ENCODE measurements at regions not wholly inside any gene's neighbourhood (a gene's known extent, or its start where the extent isn't known, plus 50 kb on each side); places are given as distances from the start of the nearest gene placed in this dataset.

DNA sequence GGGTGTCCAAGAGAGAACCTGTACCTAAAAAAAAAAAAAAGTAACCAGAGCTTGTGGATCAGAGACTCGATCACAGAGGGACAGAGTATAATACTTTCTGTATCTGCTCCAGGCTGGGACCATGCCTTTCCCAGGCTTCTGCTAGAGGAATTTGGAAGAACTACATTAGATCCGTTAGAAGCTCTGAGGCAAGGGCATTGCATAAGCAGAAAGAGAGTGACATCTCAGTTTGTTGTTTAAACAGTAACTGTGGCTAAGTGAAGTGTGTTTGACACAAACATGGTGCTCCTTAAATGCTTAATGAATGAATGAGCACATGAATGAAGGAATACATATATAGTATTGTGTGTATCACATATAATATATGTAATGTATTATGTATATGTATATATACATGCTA, 131.2 kb downstream of the HS3ST3B1 start:
- Histone ChIP-seq H3K9me3 (replicated peaks; ENCODE audit: insufficient read depth, low read length) (no peaks in the 10 kb centered on the region), H2AFZ (ENCODE audit: low read length) (no peak overlapping the region), H3K27ac (ENCODE audit: low read length) (no peak overlapping the region), H3K79me2 (ENCODE audit: low read length) (no peaks in the 10 kb centered on the region), H3K36me3 (replicated peaks; ENCODE audit: insufficient read depth, low read length) (no peaks in the 10 kb centered on the region), H4K20me1 (ENCODE audit: insufficient read depth, low read length) (no peaks in the 10 kb centered on the region), H3K4me2 (ENCODE audit: low read depth, low read length) (no peak overlapping the region), H3K4me1 (ENCODE audit: low read length) (0 out of 2 replicates have a peak, but pooled peaks cover 5% of the 10 kb centered on the region), H3K4me3 (ENCODE audit: low read length) (no peak overlapping the region), H3K9me2 (replicated peaks; ENCODE audit: insufficient read depth, low read length) (no peaks in the 10 kb centered on the region), H3K9ac (ENCODE audit: low read length) (no peak overlapping the region), H3K27me3 (replicated peaks; ENCODE audit: insufficient read depth, low read length) (no peaks in the 10 kb centered on the region), H3F3A (ENCODE audit: insufficient read depth, low read length) (no peaks in the 10 kb centered on the region)
- DNase-seq = no peak
- TF ChIP-seq EZH2 (optimal IDR thresholded peaks at IDR 0.05; ENCODE audit: low read depth, low read length) (no peak), EZH2phosphoT487 (IDR thresholded peaks at IDR 0.05; ENCODE audit: low read length) (no peak)
- TF ChIP-seq, protein P1, sequence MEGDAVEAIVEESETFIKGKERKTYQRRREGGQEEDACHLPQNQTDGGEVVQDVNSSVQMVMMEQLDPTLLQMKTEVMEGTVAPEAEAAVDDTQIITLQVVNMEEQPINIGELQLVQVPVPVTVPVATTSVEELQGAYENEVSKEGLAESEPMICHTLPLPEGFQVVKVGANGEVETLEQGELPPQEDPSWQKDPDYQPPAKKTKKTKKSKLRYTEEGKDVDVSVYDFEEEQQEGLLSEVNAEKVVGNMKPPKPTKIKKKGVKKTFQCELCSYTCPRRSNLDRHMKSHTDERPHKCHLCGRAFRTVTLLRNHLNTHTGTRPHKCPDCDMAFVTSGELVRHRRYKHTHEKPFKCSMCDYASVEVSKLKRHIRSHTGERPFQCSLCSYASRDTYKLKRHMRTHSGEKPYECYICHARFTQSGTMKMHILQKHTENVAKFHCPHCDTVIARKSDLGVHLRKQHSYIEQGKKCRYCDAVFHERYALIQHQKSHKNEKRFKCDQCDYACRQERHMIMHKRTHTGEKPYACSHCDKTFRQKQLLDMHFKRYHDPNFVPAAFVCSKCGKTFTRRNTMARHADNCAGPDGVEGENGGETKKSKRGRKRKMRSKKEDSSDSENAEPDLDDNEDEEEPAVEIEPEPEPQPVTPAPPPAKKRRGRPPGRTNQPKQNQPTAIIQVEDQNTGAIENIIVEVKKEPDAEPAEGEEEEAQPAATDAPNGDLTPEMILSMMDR (IDR thresholded peaks at IDR 0.05; ENCODE audit: low read length) = no peak

DNA sequence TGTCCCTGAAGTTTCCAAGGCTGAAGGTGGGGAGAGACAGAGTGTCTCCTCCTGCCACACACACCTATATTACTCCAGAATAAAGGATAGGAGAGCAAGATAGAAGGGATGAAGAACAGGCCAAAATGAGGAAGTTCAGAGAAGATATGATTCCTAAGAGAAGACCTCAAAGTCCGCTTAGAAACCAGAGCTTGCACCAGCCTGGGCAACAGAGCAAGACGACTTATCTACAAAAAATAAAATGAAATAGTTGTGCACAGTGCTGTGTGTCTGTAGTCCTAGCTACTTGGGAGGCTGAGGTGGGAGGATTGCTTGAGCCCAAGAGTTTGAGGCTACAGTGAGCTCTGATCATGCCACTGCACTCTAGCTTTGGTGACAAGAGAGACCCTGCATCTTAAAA, 128.2 kb downstream of the HS3ST3B1 start:
- Histone ChIP-seq H4K20me1 (ENCODE audit: insufficient read depth, low read length) (no peaks in the 10 kb centered on the region), H3K9ac (ENCODE audit: low read length) (no peak overlapping the region), H3K36me3 (replicated peaks; ENCODE audit: insufficient read depth, low read length) (no peaks in the 10 kb centered on the region), H3K9me2 (replicated peaks; ENCODE audit: insufficient read depth, low read length) (no peaks in the 10 kb centered on the region), H3K4me1 (ENCODE audit: low read length) (0 out of 2 replicates have a peak, but pooled peaks cover 5% of the 10 kb centered on the region), H3K27ac (ENCODE audit: low read length) (peak overlapping the region; percentile 55; the same call in 1 of the 2 replicates), H3K9me3 (replicated peaks; ENCODE audit: insufficient read depth, low read length) (no peaks in the 10 kb centered on the region), H3K79me2 (ENCODE audit: low read length) (no peaks in the 10 kb centered on the region), H3K4me3 (ENCODE audit: low read length) (no peak overlapping the region), H3F3A (ENCODE audit: insufficient read depth, low read length) (no peaks in the 10 kb centered on the region), H3K27me3 (replicated peaks; ENCODE audit: insufficient read depth, low read length) (no peaks in the 10 kb centered on the region), H3K4me2 (ENCODE audit: low read depth, low read length) (peak overlapping the region; percentile 8; the same call in 1 of the 2 replicates), H2AFZ (ENCODE audit: low read length) (no peak overlapping the region)
- no peak for DNase-seq
- no peak for TF ChIP-seq EZH2phosphoT487 (IDR thresholded peaks at IDR 0.05; ENCODE audit: low read length)
- no peak for TF ChIP-seq EZH2 (optimal IDR thresholded peaks at IDR 0.05; ENCODE audit: low read depth, low read length)
- TF ChIP-seq, protein P1 (IDR thresholded peaks at IDR 0.05; ENCODE audit: low read length) = no peak

- H3K9ac ChIP-seq (ENCODE audit: low read length) = no peak overlapping the region
- DNase-seq = peak; percentile 33
- H3K4me2 ChIP-seq (ENCODE audit: low read depth, low read length) = peak overlapping the region; percentile 28; the same call in 1 of the 2 replicates
Observed at GRCh38 chr17:14428648-14429029, 127.8 kb downstream of the HS3ST3B1 start.

More at GRCh38 chr17:14428648-14429029, 127.8 kb downstream of the HS3ST3B1 start:
- Histone ChIP-seq H3K4me3 (ENCODE audit: low read length) (no peak overlapping the region), H3K27ac (ENCODE audit: low read length) (peak overlapping the region; percentile 55; the same call in 1 of the 2 replicates), H2AFZ (ENCODE audit: low read length) (no peak overlapping the region), H3F3A (ENCODE audit: insufficient read depth, low read length) (no peaks in the 10 kb centered on the region), H3K36me3 (replicated peaks; ENCODE audit: insufficient read depth, low read length) (no peaks in the 10 kb centered on the region), H3K4me1 (ENCODE audit: low read length) (0 out of 2 replicates have a peak, but pooled peaks cover 5% of the 10 kb centered on the region), H3K9me3 (replicated peaks; ENCODE audit: insufficient read depth, low read length) (no peaks in the 10 kb centered on the region), H4K20me1 (ENCODE audit: insufficient read depth, low read length) (no peaks in the 10 kb centered on the region), H3K9me2 (replicated peaks; ENCODE audit: insufficient read depth, low read length) (no peaks in the 10 kb centered on the region), H3K27me3 (replicated peaks; ENCODE audit: insufficient read depth, low read length) (no peaks in the 10 kb centered on the region), H3K79me2 (ENCODE audit: low read length) (no peaks in the 10 kb centered on the region)
- TF ChIP-seq, protein P1 (IDR thresholded peaks at IDR 0.05; ENCODE audit: low read length) = no peak
- TF ChIP-seq EZH2 (optimal IDR thresholded peaks at IDR 0.05; ENCODE audit: low read depth, low read length) = no peak
